Transverse colon (tissue), 3 donors: ENCODE measurements at regions not wholly inside any gene's neighbourhood (a gene's known extent, or its start where the extent isn't known, plus 50 kb on each side); places are given as distances from the start of the nearest gene placed in this dataset.

ENCODE experiments used
- CTCF ChIP-seq, 5 experiments: fragments of 200-600 bp in 3 of 5; fragments of 450-650 bp in 2 of 5; sonication (generic) in 3 of 5; IDR thresholded peaks; 1 replicate in 2 of 5; 2 replicates in 3 of 5; pipeline ENCODE4 v1.5.1; 2016 to 2017; ENCODE audit warnings: antibody characterized with exemption in 5 of 5, inconsistent platforms in 3 of 5, mild to moderate bottlenecking in 2 of 5, moderate library complexity in 1 of 5
- POLR2A ChIP-seq: fragments of 450-650 bp; IDR thresholded peaks from one replicate; pipeline ENCODE4 v1.6.1; 2016; ENCODE audit warnings: antibody characterized with exemption, mild to moderate bottlenecking, moderate library complexity

DNA sequence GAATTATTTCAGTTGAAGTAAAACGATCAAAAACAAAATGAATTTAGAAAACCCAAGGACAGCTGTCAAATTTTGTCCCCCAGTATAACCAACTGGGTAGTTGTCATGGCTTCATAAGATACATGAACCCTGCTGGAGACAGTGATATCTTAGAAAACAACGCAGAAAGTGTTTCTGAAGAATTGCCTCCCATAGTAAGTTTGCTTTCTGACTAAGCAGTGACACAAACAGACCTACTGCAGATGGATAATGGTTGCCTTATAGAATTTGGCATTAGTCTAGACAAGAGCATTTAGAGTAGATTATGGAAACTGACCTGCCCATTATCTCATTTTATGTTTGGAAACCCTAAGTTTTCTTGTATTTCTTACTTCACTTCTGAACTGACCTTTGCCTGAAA lies 187.7 kb upstream of the KCNN2 start:
- TF ChIP-seq CTCF (IDR thresholded peaks at IDR 0.05): no peak
- no peak for TF ChIP-seq POLR2A
